NCI-H524 (cell line): ENCODE measurements at regions not wholly inside any gene's neighbourhood (a gene's known extent, or its start where the extent isn't known, plus 50 kb on each side); places are given as distances from the start of the nearest gene placed in this dataset.
"Not testable (repeated sequence)": the region's sequence is repeated elsewhere in the genome, so short reads cannot be mapped to it uniquely, and the experiment has no call there.

ENCODE experiments used
- DNase-seq, 2 experiments: peaks; one replicate each; lab custom pipeline; 2025; lab: John Stamatoyannopoulos, UW

GRCh38 chr5:44756097-44756496, 52.6 kb upstream of the MRPS30 start:
- not testable (repeated sequence) for DNase-seq

- no peak for DNase-seq
Measured at GRCh38 chr5:44747396-44747795, 61.4 kb upstream of the MRPS30 start.

- peak in 1 of 2 experiments; percentile 27 for DNase-seq
Measured at GRCh38 chr5:44740660-44741059, 68.1 kb upstream of the MRPS30 start.

- DNase-seq = no peak
Measured at GRCh38 chr5:44729536-44729935, 79.2 kb upstream of the MRPS30 start.

- DNase-seq = peak in 1 of 2 experiments; percentile 32
Measured at GRCh38 chr5:44727100-44727499, 81.6 kb upstream of the MRPS30 start.

- no peak for DNase-seq
Measured at GRCh38 chr5:44719856-44720255, 88.9 kb upstream of the MRPS30 start.

GRCh38 chr5:44714871-44715561, 93.7 kb upstream of the MRPS30 start:
- no peak for DNase-seq

GRCh38 chr5:44713446-44713845, 95.3 kb upstream of the MRPS30 start:
- DNase-seq = no peak

GRCh38 chr5:44711901-44712300, 96.8 kb upstream of the MRPS30 start:
- DNase-seq = no peak

- no peak for DNase-seq
Measured at GRCh38 chr5:44708602-44709001, 100.1 kb upstream of the MRPS30 start.

GRCh38 chr5:44707721-44708120, 101.0 kb upstream of the MRPS30 start:
- no peak for DNase-seq

- DNase-seq = no peak
Measured at GRCh38 chr5:44697025-44697424, 111.7 kb upstream of the MRPS30 start.

- DNase-seq = no peak
Measured at GRCh38 chr5:44695259-44695658, 113.5 kb upstream of the MRPS30 start.

- no peak for DNase-seq
Measured at GRCh38 chr5:44691802-44692201, 116.9 kb upstream of the MRPS30 start.

- peak in 1 of 2 experiments; percentile 74 for DNase-seq
Measured at GRCh38 chr5:44681906-44682305, 126.8 kb upstream of the MRPS30 start.

- no peak for DNase-seq
Measured at GRCh38 chr5:44679214-44679613, 129.5 kb upstream of the MRPS30 start.

GRCh38 chr5:44675296-44675695, 133.5 kb upstream of the MRPS30 start:
- DNase-seq = no peak

GRCh38 chr5:44674461-44674860, 134.3 kb upstream of the MRPS30 start:
- peak in 1 of 2 experiments; percentile 15 for DNase-seq

- DNase-seq = not testable (repeated sequence)
Measured at GRCh38 chr5:44668471-44668870, 140.3 kb upstream of the MRPS30 start.

- no peak for DNase-seq
Measured at GRCh38 chr5:44665101-44665701, 143.5 kb upstream of the MRPS30 start.

- no peak for DNase-seq
Measured at GRCh38 chr5:44664711-44665100, 144.0 kb upstream of the MRPS30 start.

GRCh38 chr5:44663991-44664710, 144.6 kb upstream of the MRPS30 start:
- DNase-seq = peak in 1 of 2 experiments; percentile 47

- DNase-seq = peak in 1 of 2 experiments; percentile 64
Measured at GRCh38 chr5:44661851-44662250, 146.9 kb upstream of the MRPS30 start.
